NCI-H748 (cell line): ENCODE measurements at regions not wholly inside any gene's neighbourhood (a gene's known extent, or its start where the extent isn't known, plus 50 kb on each side); places are given as distances from the start of the nearest gene placed in this dataset.

Experiments used
- DNase-seq: peaks from one replicate; lab custom pipeline; 2025; ENCODE audit not compliant: unreplicated experiment; lab: John Stamatoyannopoulos, UW

- no peak for DNase-seq
Observed at GRCh38 chr7:98518159-98518947, 98.7 kb upstream of the NPTX2 start.

- no peak for DNase-seq
Observed at GRCh38 chr7:98515201-98515600, 101.9 kb upstream of the NPTX2 start.

- DNase-seq, result no peak
Observed at GRCh38 chr7:98514211-98515031, 102.7 kb upstream of the NPTX2 start.

- no peak for DNase-seq
Observed at GRCh38 chr7:98511175-98511574, 105.9 kb upstream of the NPTX2 start.

GRCh38 chr7:98509836-98510235 is 107.2 kb upstream of the NPTX2 start:
- peak; percentile 22 for DNase-seq

GRCh38 chr7:98506471-98506870 is 105.6 kb upstream of the BAIAP2L1 start:
- DNase-seq, result no peak

GRCh38 chr7:98500764-98501163 is 99.9 kb upstream of the BAIAP2L1 start:
- DNase-seq, result no peak

GRCh38 chr7:98496618-98497017 is 95.7 kb upstream of the BAIAP2L1 start:
- DNase-seq, result no peak

GRCh38 chr7:98495200-98495955 is 94.5 kb upstream of the BAIAP2L1 start:
- no peak for DNase-seq

GRCh38 chr7:98493030-98493778 is 92.3 kb upstream of the BAIAP2L1 start:
- DNase-seq, result no peak

GRCh38 chr7:98488167-98488566 is 87.3 kb upstream of the BAIAP2L1 start:
- no peak for DNase-seq

GRCh38 chr7:98483964-98484545 is 83.2 kb upstream of the BAIAP2L1 start:
- DNase-seq, result no peak

- no peak for DNase-seq
Observed at GRCh38 chr7:98483276-98483963, 82.5 kb upstream of the BAIAP2L1 start.

GRCh38 chr7:98479318-98479717 is 78.4 kb upstream of the BAIAP2L1 start:
- no peak for DNase-seq

- DNase-seq, result no peak
Observed at GRCh38 chr7:98475352-98475751, 74.5 kb upstream of the BAIAP2L1 start.

- no peak for DNase-seq
Observed at GRCh38 chr7:98474558-98474957, 73.7 kb upstream of the BAIAP2L1 start.

GRCh38 chr7:98472521-98472954 is 71.6 kb upstream of the BAIAP2L1 start:
- no peak for DNase-seq

- DNase-seq, result no peak
Observed at GRCh38 chr7:98470485-98471240, 69.8 kb upstream of the BAIAP2L1 start.

GRCh38 chr7:98469088-98469487 is 68.2 kb upstream of the BAIAP2L1 start:
- DNase-seq, result no peak
